Activated CD4-positive, CD25-positive, alpha-beta regulatory T cell (primary cell): ENCODE measurements at regions not wholly inside any gene's neighbourhood (a gene's known extent, or its start where the extent isn't known, plus 50 kb on each side); places are given as distances from the start of the nearest gene placed in this dataset.

ENCODE experiments used
- DNase-seq, 4 experiments: peaks; one replicate each; lab custom pipeline; 2025; lab: John Stamatoyannopoulos, UW

- no peak for DNase-seq
These were observed 192.6 kb upstream of the NAV2 start for GRCh38 chr11:19519912-19520641.

GRCh38 chr11:19519353-19519752 is 193.3 kb upstream of the NAV2 start:
- no peak for DNase-seq

- no peak for DNase-seq
These were observed 199.4 kb upstream of the NAV2 start for GRCh38 chr11:19513253-19513652.

- no peak for DNase-seq
These were observed 200.0 kb upstream of the NAV2 start for GRCh38 chr11:19512618-19513017.

- DNase-seq = no peak
These were observed 201.0 kb upstream of the NAV2 start for GRCh38 chr11:19511413-19512183.

GRCh38 chr11:19511066-19511412 is 201.6 kb upstream of the NAV2 start:
- no peak for DNase-seq

GRCh38 chr11:19510468-19510867 is 202.2 kb upstream of the NAV2 start:
- no peak for DNase-seq

- DNase-seq = no peak
These were observed 203.4 kb upstream of the NAV2 start for GRCh38 chr11:19509215-19509614.

GRCh38 chr11:19508165-19508564 is 204.5 kb upstream of the NAV2 start:
- DNase-seq = no peak

GRCh38 chr11:19506816-19507486 is 205.7 kb upstream of the NAV2 start:
- DNase-seq = no peak

GRCh38 chr11:19502691-19503253 is 209.9 kb upstream of the NAV2 start:
- no peak for DNase-seq

GRCh38 chr11:19501631-19502030 is 211.0 kb upstream of the NAV2 start:
- DNase-seq = no peak

GRCh38 chr11:19499999-19500398 is 212.6 kb upstream of the NAV2 start:
- no peak for DNase-seq

GRCh38 chr11:19499026-19499669 is 213.5 kb upstream of the NAV2 start:
- no peak for DNase-seq

GRCh38 chr11:19493446-19494213 is 219.0 kb upstream of the NAV2 start:
- no peak for DNase-seq

- DNase-seq = no peak
These were observed 230.1 kb upstream of the NAV2 start for GRCh38 chr11:19482319-19483100.

- DNase-seq = no peak
These were observed 232.1 kb upstream of the NAV2 start for GRCh38 chr11:19480540-19480939.

GRCh38 chr11:19478891-19479290 is 233.7 kb upstream of the NAV2 start:
- no peak for DNase-seq

- no peak for DNase-seq
These were observed 234.4 kb upstream of the E2F8 start for GRCh38 chr11:19474954-19475721.

GRCh38 chr11:19474211-19474610 is 233.5 kb upstream of the E2F8 start:
- DNase-seq = no peak
